ENCODE measurements at regions not wholly inside any gene's neighbourhood (a gene's known extent, or its start where the extent isn't known, plus 50 kb on each side); places are given as distances from the start of the nearest gene placed in this dataset.

DNA sequence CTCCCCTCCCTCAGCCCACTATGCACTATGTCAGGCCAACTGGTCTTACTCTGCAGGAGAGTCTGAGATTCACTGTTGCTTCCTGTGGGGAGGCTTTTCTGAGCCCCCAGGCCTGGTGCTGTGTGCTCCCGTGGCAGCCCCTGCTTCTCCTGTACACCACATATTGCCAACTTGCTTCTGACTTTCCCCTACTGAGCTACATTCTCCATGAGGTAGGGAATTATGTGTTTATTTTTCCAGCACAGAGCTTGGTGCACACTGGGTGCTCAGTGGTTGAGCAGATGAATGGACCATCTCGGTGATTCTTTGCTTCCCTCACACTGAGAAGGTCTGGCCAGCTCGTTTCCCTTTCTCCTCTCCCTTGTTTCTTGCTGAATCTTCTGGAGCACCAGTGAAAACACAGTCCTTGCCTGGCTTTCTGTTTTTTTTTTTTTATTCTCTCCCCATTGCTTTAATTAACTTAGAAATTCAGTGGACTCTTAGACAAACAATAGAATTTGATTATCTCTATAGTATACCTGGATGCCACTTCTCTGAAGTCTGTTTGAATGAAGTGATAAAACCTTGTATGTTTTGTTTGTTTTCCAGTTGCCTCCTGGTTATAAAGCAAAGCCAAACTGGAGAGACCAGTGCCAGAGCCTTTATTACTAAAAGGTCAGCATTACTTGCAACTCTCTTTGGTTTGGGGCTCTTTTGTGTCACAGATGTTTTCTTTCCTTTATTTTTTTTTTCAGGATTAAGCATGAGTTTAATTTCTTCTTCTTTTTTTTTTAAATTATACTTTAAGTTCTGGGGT is 50.3 kb upstream of the CNIH3 start:
- no peak for DNase-seq (ENCODE audit: low read depth)
